ENCODE measurements at regions not wholly inside any gene's neighbourhood (a gene's known extent, or its start where the extent isn't known, plus 50 kb on each side); places are given as distances from the start of the nearest gene placed in this dataset.
"Not testable (repeated sequence)": the region's sequence is repeated elsewhere in the genome, so short reads cannot be mapped to it uniquely, and the experiment has no call there.

GRCh38 chr10:58063861-58064480 lies 203.7 kb downstream of the IPMK start:
- TF ChIP-seq EZH2 (IDR thresholded peaks at IDR 0.05; ENCODE audit: insufficient read depth, poor library complexity, severe bottlenecking): no peak
- no peak for TF ChIP-seq EZH2phosphoT487 (IDR thresholded peaks at IDR 0.05; ENCODE audit: insufficient read depth, low read depth)
- no peaks in the 10 kb centered on the region for H3K9me3 ChIP-seq (ENCODE audit: low read depth)
- WGBS, 2 experiments (ENCODE audit: low coverage in 1 of 2, low lambda C conversion rate in 2 of 2, missing lambda C conversion rate in 2 of 2): 45% methylated on average over 7 of the region's 7 CpGs
- no peaks in the 10 kb centered on the region for H3K79me2 ChIP-seq (ENCODE audit: insufficient read depth)
- H4K20me1 ChIP-seq (ENCODE audit: insufficient read depth): no peaks in the 10 kb centered on the region
- no peak overlapping the region for H3K4me3 ChIP-seq
- no peak overlapping the region for H3K4me2 ChIP-seq (ENCODE audit: unreplicated experiment)
- H3K27ac ChIP-seq: no peak overlapping the region
- no peaks in the 10 kb centered on the region for H3K4me1 ChIP-seq (ENCODE audit: insufficient read depth)
- H3F3A ChIP-seq (ENCODE audit: insufficient read depth): no peaks in the 10 kb centered on the region
- H3K9me2 ChIP-seq (ENCODE audit: insufficient read depth): no peaks in the 10 kb centered on the region
- H3K9ac ChIP-seq: no peak overlapping the region
- peaks cover 35% of the 10 kb centered on the region for H3K27me3 ChIP-seq (replicated peaks; ENCODE audit: insufficient read depth)
- no peak for DNase-seq
- H3K36me3 ChIP-seq (ENCODE audit: low read depth): no peaks in the 10 kb centered on the region
- no peak overlapping the region for H2AFZ ChIP-seq
- in situ Hi-C loops (cut with MboI): loop anchor here (10.0 to 25.0 kb wide), 2 partner anchors 479 to 727 kb away; no protein-coding TSS in a partner anchor

GRCh38 chr10:58058683-58059082 lies 209.0 kb downstream of the IPMK start:
- not testable (repeated sequence) for H3K9me3 ChIP-seq (ENCODE audit: low read depth); H3K36me3 ChIP-seq (ENCODE audit: low read depth)

GRCh38 chr10:58054881-58055280 lies 212.8 kb downstream of the IPMK start:
- H4K20me1 ChIP-seq (ENCODE audit: insufficient read depth): no peaks in the 10 kb centered on the region
- no peaks in the 10 kb centered on the region for H3K9me2 ChIP-seq (ENCODE audit: insufficient read depth)
- H3K27me3 ChIP-seq (replicated peaks; ENCODE audit: insufficient read depth): no peaks in the 10 kb centered on the region; the same call in 1 of the 2 replicates
- WGBS, 2 experiments (ENCODE audit: low coverage in 1 of 2, low lambda C conversion rate in 2 of 2, missing lambda C conversion rate in 2 of 2): 53 to 56% methylated on average over 2 of the region's 2 CpGs
- no peaks in the 10 kb centered on the region for H3K36me3 ChIP-seq (ENCODE audit: low read depth)
- no peak overlapping the region for H3K9ac ChIP-seq
- no peaks in the 10 kb centered on the region for H3K79me2 ChIP-seq (ENCODE audit: insufficient read depth)
- H3K4me1 ChIP-seq (ENCODE audit: insufficient read depth): no peaks in the 10 kb centered on the region
- no peaks in the 10 kb centered on the region for H3K9me3 ChIP-seq (ENCODE audit: low read depth)
- in situ Hi-C loops (cut with MboI): loop anchor here (25.0 kb wide), 1 partner anchor 718 kb away; no protein-coding TSS in a partner anchor
- H3F3A ChIP-seq (ENCODE audit: insufficient read depth): no peaks in the 10 kb centered on the region
- no peak for TF ChIP-seq EZH2 (IDR thresholded peaks at IDR 0.05; ENCODE audit: insufficient read depth, poor library complexity, severe bottlenecking)
- no peak for TF ChIP-seq EZH2phosphoT487 (IDR thresholded peaks at IDR 0.05; ENCODE audit: insufficient read depth, low read depth)
- H3K27ac ChIP-seq: no peak overlapping the region
- DNase-seq: no peak
- H2AFZ ChIP-seq: no peak overlapping the region
- no peak overlapping the region for H3K4me3 ChIP-seq
- H3K4me2 ChIP-seq (ENCODE audit: unreplicated experiment): no peak overlapping the region

More at GRCh38 chr10:58058683-58059082, 209.0 kb downstream of the IPMK start:
- not testable (repeated sequence) for H3K27me3 ChIP-seq (replicated peaks; ENCODE audit: insufficient read depth); DNase-seq; H3K4me2 ChIP-seq (ENCODE audit: unreplicated experiment); H3K9me2 ChIP-seq (ENCODE audit: insufficient read depth); H4K20me1 ChIP-seq (ENCODE audit: insufficient read depth); H3K4me1 ChIP-seq (ENCODE audit: insufficient read depth); H3K79me2 ChIP-seq (ENCODE audit: insufficient read depth); H3K9ac ChIP-seq; H3K27ac ChIP-seq; H3F3A ChIP-seq (ENCODE audit: insufficient read depth); H3K4me3 ChIP-seq; H2AFZ ChIP-seq
- in situ Hi-C loops (cut with MboI): loop anchor here (25.0 kb wide), 1 partner anchor 721 kb away; no protein-coding TSS in a partner anchor
- 78 to 84% methylated on average over 1 of the region's 1 CpG for WGBS, 2 experiments (ENCODE audit: low coverage in 1 of 2, low lambda C conversion rate in 2 of 2, missing lambda C conversion rate in 2 of 2)

GRCh38 chr10:58052772-58053171 lies 214.9 kb downstream of the IPMK start:
- no peaks in the 10 kb centered on the region; the same call in 1 of the 2 replicates for H3K27me3 ChIP-seq (replicated peaks; ENCODE audit: insufficient read depth)
- no peaks in the 10 kb centered on the region for H3K36me3 ChIP-seq (ENCODE audit: low read depth)
- H3K9ac ChIP-seq: no peak overlapping the region
- 24 to 45% methylated on average over 1 of the region's 1 CpG for WGBS, 2 experiments (ENCODE audit: low coverage in 1 of 2, low lambda C conversion rate in 2 of 2, missing lambda C conversion rate in 2 of 2)
- DNase-seq: no peak
- in situ Hi-C loops (cut with MboI): loop anchor here (25.0 kb wide), 1 partner anchor 715 kb away; no protein-coding TSS in a partner anchor
- H3K27ac ChIP-seq: no peak overlapping the region
- no peaks in the 10 kb centered on the region for H3K4me1 ChIP-seq (ENCODE audit: insufficient read depth)
- H4K20me1 ChIP-seq (ENCODE audit: insufficient read depth): no peaks in the 10 kb centered on the region
- no peaks in the 10 kb centered on the region for H3K9me2 ChIP-seq (ENCODE audit: insufficient read depth)
- H3K4me3 ChIP-seq: no peak overlapping the region
- TF ChIP-seq EZH2 (IDR thresholded peaks at IDR 0.05; ENCODE audit: insufficient read depth, poor library complexity, severe bottlenecking) (no peak), EZH2phosphoT487 (IDR thresholded peaks at IDR 0.05; ENCODE audit: insufficient read depth, low read depth) (no peak)
- no peak overlapping the region for H2AFZ ChIP-seq
- no peaks in the 10 kb centered on the region for H3K9me3 ChIP-seq (ENCODE audit: low read depth)
- no peaks in the 10 kb centered on the region for H3K79me2 ChIP-seq (ENCODE audit: insufficient read depth)
- no peak overlapping the region for H3K4me2 ChIP-seq (ENCODE audit: unreplicated experiment)
- H3F3A ChIP-seq (ENCODE audit: insufficient read depth): no peaks in the 10 kb centered on the region

DNA sequence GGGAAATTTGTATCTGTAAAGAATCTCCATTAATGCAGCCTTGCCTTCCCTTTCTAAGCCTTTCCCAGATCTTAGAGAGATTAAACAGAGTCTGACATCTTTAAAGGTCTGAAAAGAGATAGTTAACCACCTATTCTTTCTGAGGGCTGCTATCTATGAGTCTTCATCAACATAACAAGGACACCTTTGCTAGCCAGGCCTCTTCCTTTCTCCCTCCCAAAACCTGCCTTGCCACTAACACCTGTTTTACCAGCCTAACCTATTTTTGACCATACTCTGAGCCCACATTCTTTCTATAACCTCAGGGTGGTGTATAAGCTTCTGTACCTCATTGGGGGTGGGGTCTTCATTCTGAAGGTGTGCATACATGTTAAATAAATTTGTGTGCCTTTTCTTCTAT lies 217.1 kb downstream of the IPMK start:
- Histone ChIP-seq H3K79me2 (ENCODE audit: insufficient read depth) (no peaks in the 10 kb centered on the region), H3K9me2 (ENCODE audit: insufficient read depth) (no peaks in the 10 kb centered on the region), H3K36me3 (ENCODE audit: low read depth) (no peaks in the 10 kb centered on the region), H4K20me1 (ENCODE audit: insufficient read depth) (no peaks in the 10 kb centered on the region), H3F3A (ENCODE audit: insufficient read depth) (no peaks in the 10 kb centered on the region), H3K4me3 (no peak overlapping the region), H3K27ac (no peak overlapping the region), H3K9me3 (ENCODE audit: low read depth) (no peaks in the 10 kb centered on the region), H2AFZ (no peak overlapping the region), H3K27me3 (replicated peaks; ENCODE audit: insufficient read depth) (no peaks in the 10 kb centered on the region; the same call in 1 of the 2 replicates), H3K4me2 (ENCODE audit: unreplicated experiment) (no peak overlapping the region), H3K9ac (no peak overlapping the region), H3K4me1 (ENCODE audit: insufficient read depth) (no peaks in the 10 kb centered on the region)
- in situ Hi-C loops (cut with MboI): loop anchor here (25.0 kb wide), 1 partner anchor 713 kb away; no protein-coding TSS in a partner anchor
- no peak for TF ChIP-seq EZH2phosphoT487 (IDR thresholded peaks at IDR 0.05; ENCODE audit: insufficient read depth, low read depth)
- TF ChIP-seq EZH2 (IDR thresholded peaks at IDR 0.05; ENCODE audit: insufficient read depth, poor library complexity, severe bottlenecking): no peak
- DNase-seq: no peak
